ENCODE measurements at regions not wholly inside any gene's neighbourhood (a gene's known extent, or its start where the extent isn't known, plus 50 kb on each side); places are given as distances from the start of the nearest gene placed in this dataset.
"Not testable (repeated sequence)": the region's sequence is repeated elsewhere in the genome, so short reads cannot be mapped to it uniquely, and the experiment has no call there.

GRCh38 chr2:176784633-176785200 is 427.9 kb upstream of the HNRNPA3 start:
- peaks cover 8 to 18% (median 9%) of the 10 kb centered on the region in 3 donors for H3K4me1 Mint-ChIP-seq
- H3K27me3 Mint-ChIP-seq: peaks cover 0 to 14% (median 12%) of the 10 kb centered on the region in 3 donors
- ATAC-seq (ENCODE audit: low read depth in 2 of 2) (no peak), DNase-seq (no peak)
- no peak overlapping the region for H3K4me3 Mint-ChIP-seq
- H3K27ac Mint-ChIP-seq: peak overlapping the region in 1 of 6 donors; percentile 8
- peaks cover 9 to 13% of the 10 kb centered on the region in 2 donors for H3K36me3 Mint-ChIP-seq
- H3K9me3 Mint-ChIP-seq: peaks cover 11 to 37% (median 13%) of the 10 kb centered on the region in 7 donors

- DNase-seq: no peak
- H3K4me3 Mint-ChIP-seq: no peak overlapping the region
- peaks cover 0 to 2% (median 0%) of the 10 kb centered on the region in 7 donors for H3K9me3 Mint-ChIP-seq
- peaks cover 15 to 21% (median 16%) of the 10 kb centered on the region in 3 donors for H3K27me3 Mint-ChIP-seq
- no peak for ATAC-seq (ENCODE audit: low read depth in 2 of 2)
- H3K27ac Mint-ChIP-seq: no peak overlapping the region
- no peaks in the 10 kb centered on the region for H3K36me3 Mint-ChIP-seq
- no peaks in the 10 kb centered on the region for H3K4me1 Mint-ChIP-seq
Measured at GRCh38 chr2:176789751-176790150, 422.8 kb upstream of the HNRNPA3 start.

- Mint-ChIP-seq H3K4me1 (no peaks in the 10 kb centered on the region), H3K36me3 (no peaks in the 10 kb centered on the region), H3K4me3 (peak overlapping the region in 1 of 8 donors; percentile 74), H3K27ac (no peak overlapping the region), H3K27me3 (peaks cover 12 to 21% (median 15%) of the 10 kb centered on the region in 3 donors), H3K9me3 (no peaks in the 10 kb centered on the region)
- DNase-seq: no peak
- no peak for ATAC-seq (ENCODE audit: low read depth in 2 of 2)
Measured at GRCh38 chr2:176790468-176790867, 422.1 kb upstream of the HNRNPA3 start.

GRCh38 chr2:176793792-176794191 is 418.8 kb upstream of the HNRNPA3 start:
- H3K27me3 Mint-ChIP-seq: peaks cover 8 to 15% (median 13%) of the 10 kb centered on the region in 3 donors

GRCh38 chr2:176794392-176794791 is 418.2 kb upstream of the HNRNPA3 start:
- Mint-ChIP-seq H3K27ac (no peak overlapping the region), H3K9me3 (peaks cover 0 to 2% (median 0%) of the 10 kb centered on the region in 7 donors), H3K36me3 (no peaks in the 10 kb centered on the region), H3K4me3 (no peak overlapping the region), H3K27me3 (peaks cover 7 to 15% (median 8%) of the 10 kb centered on the region in 3 donors), H3K4me1 (no peaks in the 10 kb centered on the region)
- no peak for ATAC-seq (ENCODE audit: low read depth in 2 of 2)
- no peak for DNase-seq

More at GRCh38 chr2:176793792-176794191, 418.8 kb upstream of the HNRNPA3 start:
- Mint-ChIP-seq H3K4me3 (no peak overlapping the region), H3K4me1 (no peaks in the 10 kb centered on the region), H3K27ac (no peak overlapping the region), H3K9me3 (peaks cover 0 to 2% (median 0%) of the 10 kb centered on the region in 7 donors), H3K36me3 (no peaks in the 10 kb centered on the region)
- DNase-seq (no peak), ATAC-seq (ENCODE audit: low read depth in 2 of 2) (no peak)

GRCh38 chr2:176795823-176796222 is 416.8 kb upstream of the HNRNPA3 start:
- Mint-ChIP-seq H3K9me3 (peaks cover 0 to 2% (median 0%) of the 10 kb centered on the region in 7 donors), H3K36me3 (no peaks in the 10 kb centered on the region), H3K4me3 (no peak overlapping the region), H3K27ac (no peak overlapping the region), H3K27me3 (peaks cover 7 to 8% (median 8%) of the 10 kb centered on the region in 3 donors), H3K4me1 (no peaks in the 10 kb centered on the region)
- ATAC-seq (ENCODE audit: low read depth in 2 of 2): no peak
- DNase-seq: no peak

- not testable (repeated sequence) for DNase-seq; H3K27ac Mint-ChIP-seq; H3K9me3 Mint-ChIP-seq; H3K27me3 Mint-ChIP-seq; H3K4me1 Mint-ChIP-seq; ATAC-seq (ENCODE audit: low read depth in 2 of 2); H3K4me3 Mint-ChIP-seq; H3K36me3 Mint-ChIP-seq
Measured at GRCh38 chr2:176796677-176797076, 415.9 kb upstream of the HNRNPA3 start.

- ATAC-seq (ENCODE audit: low read depth in 2 of 2) (no peak), DNase-seq (no peak)
- H3K4me1 Mint-ChIP-seq: no peaks in the 10 kb centered on the region
- no peak overlapping the region for H3K27ac Mint-ChIP-seq
- peaks cover 0 to 6% (median 0%) of the 10 kb centered on the region in 3 donors for H3K27me3 Mint-ChIP-seq
- H3K36me3 Mint-ChIP-seq: no peaks in the 10 kb centered on the region
- no peaks in the 10 kb centered on the region for H3K9me3 Mint-ChIP-seq
- H3K4me3 Mint-ChIP-seq: no peak overlapping the region
Measured at GRCh38 chr2:176804392-176804791, 408.2 kb upstream of the HNRNPA3 start.

GRCh38 chr2:176805345-176805744 is 407.2 kb upstream of the HNRNPA3 start:
- H3K27ac Mint-ChIP-seq: no peak overlapping the region
- no peak for DNase-seq

GRCh38 chr2:176812246-176812775 is 400.3 kb upstream of the HNRNPA3 start:
- Mint-ChIP-seq H3K36me3 (no peaks in the 10 kb centered on the region), H3K4me3 (no peak overlapping the region), H3K27me3 (peaks cover 4 to 8% (median 6%) of the 10 kb centered on the region in 3 donors), H3K4me1 (peaks cover 0 to 4% (median 0%) of the 10 kb centered on the region in 3 donors), H3K27ac (no peak overlapping the region), H3K9me3 (no peaks in the 10 kb centered on the region)
- DNase-seq (no peak), ATAC-seq (ENCODE audit: low read depth in 2 of 2) (no peak)

More at GRCh38 chr2:176805345-176805744, 407.2 kb upstream of the HNRNPA3 start:
- ATAC-seq (ENCODE audit: low read depth in 2 of 2): no peak
- Mint-ChIP-seq H3K36me3 (no peaks in the 10 kb centered on the region), H3K9me3 (no peaks in the 10 kb centered on the region), H3K27me3 (peaks cover 0 to 6% (median 0%) of the 10 kb centered on the region in 3 donors), H3K4me1 (no peaks in the 10 kb centered on the region), H3K4me3 (no peak overlapping the region)

- Mint-ChIP-seq H3K27me3 (peaks cover 4 to 11% (median 6%) of the 10 kb centered on the region in 3 donors), H3K4me1 (peaks cover 0 to 4% (median 0%) of the 10 kb centered on the region in 3 donors), H3K27ac (no peak overlapping the region), H3K9me3 (no peaks in the 10 kb centered on the region), H3K36me3 (no peaks in the 10 kb centered on the region), H3K4me3 (no peak overlapping the region)
- ATAC-seq (ENCODE audit: low read depth in 2 of 2) (no peak), DNase-seq (no peak)
Measured at GRCh38 chr2:176813156-176813555, 399.4 kb upstream of the HNRNPA3 start.

GRCh38 chr2:176813621-176814049 is 399.0 kb upstream of the HNRNPA3 start:
- no peaks in the 10 kb centered on the region for H3K36me3 Mint-ChIP-seq
- ATAC-seq (ENCODE audit: low read depth in 2 of 2) (no peak), DNase-seq (no peak)
- peaks cover 6 to 16% (median 6%) of the 10 kb centered on the region in 3 donors for H3K27me3 Mint-ChIP-seq
- peaks cover 0 to 4% (median 0%) of the 10 kb centered on the region in 3 donors for H3K4me1 Mint-ChIP-seq
- no peak overlapping the region for H3K4me3 Mint-ChIP-seq
- no peak overlapping the region for H3K27ac Mint-ChIP-seq
- H3K9me3 Mint-ChIP-seq: no peaks in the 10 kb centered on the region

GRCh38 chr2:176814274-176814673 is 398.3 kb upstream of the HNRNPA3 start:
- DNase-seq: no peak
- peaks cover 0 to 4% (median 0%) of the 10 kb centered on the region in 3 donors for H3K4me1 Mint-ChIP-seq
- ATAC-seq (ENCODE audit: low read depth in 2 of 2): no peak
- H3K9me3 Mint-ChIP-seq: no peaks in the 10 kb centered on the region
- no peak overlapping the region for H3K27ac Mint-ChIP-seq
- no peak overlapping the region for H3K4me3 Mint-ChIP-seq
- H3K27me3 Mint-ChIP-seq: peaks cover 6 to 17% (median 8%) of the 10 kb centered on the region in 3 donors
- H3K36me3 Mint-ChIP-seq: no peaks in the 10 kb centered on the region

GRCh38 chr2:176814740-176815367 is 397.7 kb upstream of the HNRNPA3 start:
- DNase-seq: peak; percentile 1
- Mint-ChIP-seq H3K36me3 (no peaks in the 10 kb centered on the region), H3K4me1 (peaks cover 0 to 4% (median 0%) of the 10 kb centered on the region in 3 donors), H3K27ac (no peak overlapping the region), H3K27me3 (peaks cover 6 to 17% (median 8%) of the 10 kb centered on the region in 3 donors), H3K9me3 (no peaks in the 10 kb centered on the region), H3K4me3 (no peak overlapping the region)
- peak in 1 of 2 donors; percentile 33 for ATAC-seq (ENCODE audit: low read depth in 2 of 2)
